ENCODE measurements at regions not wholly inside any gene's neighbourhood (a gene's known extent, or its start where the extent isn't known, plus 50 kb on each side); places are given as distances from the start of the nearest gene placed in this dataset.

DNA sequence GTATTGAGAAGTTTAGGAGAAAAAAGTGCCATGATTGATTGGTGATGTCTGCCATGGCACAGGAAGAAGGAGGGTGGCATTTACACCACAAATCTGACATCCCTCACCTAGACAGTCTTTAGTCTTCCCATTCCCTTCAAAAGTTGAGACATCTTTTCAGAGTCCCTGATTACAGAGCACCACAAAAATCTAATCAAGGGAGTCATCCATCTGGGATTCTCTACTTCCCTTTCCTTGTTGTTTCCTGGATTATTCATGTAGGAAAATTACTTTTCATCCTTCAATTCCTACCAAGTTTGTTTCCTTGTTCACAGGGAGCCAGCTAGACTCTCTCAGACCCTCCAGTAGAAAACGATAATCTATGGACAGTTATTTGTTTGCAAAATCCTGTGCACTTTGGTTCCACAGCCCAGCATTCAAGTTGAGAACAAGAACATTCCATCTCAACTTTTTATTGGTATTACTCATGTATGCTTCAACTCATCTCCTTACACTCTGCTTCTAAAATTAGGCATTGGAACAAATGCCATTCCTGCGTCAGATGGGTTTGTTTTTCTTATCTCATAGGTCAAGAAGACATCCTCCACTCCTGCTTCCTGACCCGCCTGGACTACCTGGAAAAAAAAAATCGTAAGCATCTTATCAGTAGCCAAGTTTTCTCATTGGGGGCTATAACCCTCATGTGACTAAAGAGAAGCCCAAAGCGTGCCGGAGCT, 259.9 kb downstream of the FOXO1 start:
- H3K9me3 ChIP-seq (replicated peaks; ENCODE audit: control insufficient read depth, insufficient read depth, low read depth, low read length), result no peaks in the 10 kb centered on the region
- H3K9me1 ChIP-seq (ENCODE audit: control insufficient read depth, insufficient read depth, low read length), result no peaks in the 10 kb centered on the region
- no peak overlapping the region for H2AFZ ChIP-seq (ENCODE audit: low read depth, low read length)
- no TSS peak for BruUV-seq (replicated peaks)
- CTCF ChIA-PET (ENCODE audit: low intra/inter-chr PET ratio), result no interaction called here
- no peaks in the 10 kb centered on the region for H3K79me2 ChIP-seq (ENCODE audit: control insufficient read depth, insufficient read depth, low read length)
- intact Hi-C loops (cut with micrococcal nuclease) (no loop called here), in situ Hi-C loops (cut with MboI) (no loop called here)
- no peaks in the 10 kb centered on the region for H4K20me1 ChIP-seq (replicated peaks; ENCODE audit: control insufficient read depth, insufficient read depth, low read length)
- FAIRE-seq, result no peak
- no peak for ATAC-seq
- no peak overlapping the region for H3K27ac ChIP-seq (ENCODE audit: extremely low read depth, low read depth, low read length)
- TF ChIP-seq ZFX (CRISPR knock-in tag; IDR thresholded peaks at IDR 0.05), result no peak
- TF ChIP-seq CCAR2 (IDR thresholded peaks at IDR 0.05; ENCODE audit: low read depth, low read length), result no peak
- TF ChIP-seq, protein P1, sequence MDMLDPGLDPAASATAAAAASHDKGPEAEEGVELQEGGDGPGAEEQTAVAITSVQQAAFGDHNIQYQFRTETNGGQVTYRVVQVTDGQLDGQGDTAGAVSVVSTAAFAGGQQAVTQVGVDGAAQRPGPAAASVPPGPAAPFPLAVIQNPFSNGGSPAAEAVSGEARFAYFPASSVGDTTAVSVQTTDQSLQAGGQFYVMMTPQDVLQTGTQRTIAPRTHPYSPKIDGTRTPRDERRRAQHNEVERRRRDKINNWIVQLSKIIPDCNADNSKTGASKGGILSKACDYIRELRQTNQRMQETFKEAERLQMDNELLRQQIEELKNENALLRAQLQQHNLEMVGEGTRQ (CRISPR knock-in tag; IDR thresholded peaks at IDR 0.05), result 0 out of 2 replicates have a peak, but pooled peaks have one; percentile 15
- TF ChIP-seq NRF1 (conservative IDR thresholded peaks at IDR 0.05 in 1 of 2, IDR thresholded peaks at IDR 0.05 in 1 of 2), result no peak
- TF ChIP-seq RBM39 (optimal IDR thresholded peaks at IDR 0.05; ENCODE audit: low read depth, low read length), result no peak
- no peak for DNase-seq (ENCODE audit: extremely low read depth in 1 of 4, low spot score in 3 of 4)
- POLR2A ChIA-PET, result no interaction called here
- no peak overlapping the region for H3K4me3 ChIP-seq
- no peak overlapping the region for H3K9ac ChIP-seq (ENCODE audit: insufficient read depth in 1 of 2, low read depth in 2 of 2, low read length in 2 of 2)
- H3K27me3 ChIP-seq (ENCODE audit: control insufficient read depth in 2 of 2, insufficient read depth in 2 of 2, low read length in 2 of 2), result peaks cover 0 to 15% of the 10 kb centered on the region in 2 experiments; a peak in 2 of 5 replicates
- H3K4me2 ChIP-seq (ENCODE audit: insufficient read depth, low read length), result no peak overlapping the region
- no peaks in the 10 kb centered on the region; a peak in 1 of 5 replicates for H3K4me1 ChIP-seq (replicated peaks in 1 of 2; ENCODE audit: control insufficient read depth in 2 of 2, insufficient read depth in 2 of 2, low read length in 2 of 2)
- no peaks in the 10 kb centered on the region for H3K36me3 ChIP-seq (ENCODE audit: control insufficient read depth, insufficient read depth, low read length)
- WGBS (ENCODE audit: insufficient coverage, low coverage, missing lambda C conversion rate), result 4% methylated on average over 5 of the region's 6 CpGs
